CD4-positive, alpha-beta memory T cell (primary cell): ENCODE measurements at regions not wholly inside any gene's neighbourhood (a gene's known extent, or its start where the extent isn't known, plus 50 kb on each side); places are given as distances from the start of the nearest gene placed in this dataset.
A peak's percentile ranks its signal among the peaks of the same experiment; 100 is the strongest.

ENCODE experiments used
- CTCF ChIA-PET: fragments of 350-600 bp; sonication (Branson Sonifier 250); formaldehyde crosslinking; loops from one replicate; lab custom pipeline; 2021; ENCODE audit warnings: inconsistent platforms; ENCODE audit not compliant: partially characterized antibody; lab: Charles Lee
- POLR2A ChIA-PET: fragments of 350-600 bp; sonication (Branson Sonifier 250); formaldehyde crosslinking; loops from one replicate; lab custom pipeline; 2021; ENCODE audit not compliant: partially characterized antibody; lab: Charles Lee
- DNase-seq, 5 donors: peaks; one replicate each; pipeline versions ENCODE4 v3.0.0 to v3.0.0-alpha.2; 2020 to 2022; ENCODE audit warnings: mixed read lengths in 1 of 5
- H3K27ac ChIP-seq: one replicate; pipeline ENCODE4 v1.7.0; 2013; ENCODE audit warnings: low read depth, low read length
- H3K27me3 ChIP-seq: 2 replicates; pipeline ENCODE4 v1.7.0; 2013; ENCODE audit warnings: mild to moderate bottlenecking, low read length, moderate library complexity; ENCODE audit not compliant: insufficient read depth
- H3K36me3 ChIP-seq: 2 replicates; pipeline ENCODE4 v1.7.0; 2013; ENCODE audit warnings: mild to moderate bottlenecking, low read length, moderate library complexity; ENCODE audit not compliant: insufficient read depth
- H3K4me1 ChIP-seq: 2 replicates; pipeline ENCODE4 v1.7.0; 2013; ENCODE audit warnings: mild to moderate bottlenecking, low read length, moderate library complexity; ENCODE audit not compliant: insufficient read depth
- H3K4me3 ChIP-seq, 2 donors: one replicate each; pipeline ENCODE4 v1.7.0; 2013; ENCODE audit warnings: low read length in 2 of 2, mild to moderate bottlenecking in 1 of 2
- H3K9me3 ChIP-seq, 2 donors: one replicate each; pipeline ENCODE4 v1.7.0; 2013; ENCODE audit warnings: low read length in 2 of 2, control low read depth in 1 of 2; ENCODE audit not compliant: control insufficient read depth in 1 of 2
- H3K27ac Mint-ChIP-seq, 7 donors: one replicate each; pipeline ENCODE4 v1.8.0; 2020 to 2021; ENCODE audit warnings: mixed read lengths in 7 of 7, mild to moderate bottlenecking in 6 of 7, inconsistent platforms in 3 of 7, moderate library complexity in 3 of 7
- H3K27me3 Mint-ChIP-seq, 2 donors: one replicate each; pipeline ENCODE4 v1.8.0; 2020 to 2021; ENCODE audit warnings: mixed read lengths in 2 of 2
- H3K36me3 Mint-ChIP-seq, 2 donors: one replicate each; pipeline ENCODE4 v1.8.0; 2020 to 2021; ENCODE audit warnings: mixed read lengths in 2 of 2, inconsistent platforms in 1 of 2, mild to moderate bottlenecking in 1 of 2
- H3K4me1 Mint-ChIP-seq, 4 donors: one replicate each; pipeline ENCODE4 v1.8.0; 2020 to 2021; ENCODE audit warnings: mixed read lengths in 4 of 4, mild to moderate bottlenecking in 1 of 4
- H3K4me3 Mint-ChIP-seq, 8 donors: one replicate each; pipeline ENCODE4 v1.8.0; 2020 to 2021; ENCODE audit warnings: mixed read lengths in 8 of 8, mild to moderate bottlenecking in 7 of 8, moderate library complexity in 6 of 8, inconsistent platforms in 3 of 8
- H3K9me3 Mint-ChIP-seq, 8 donors: one replicate each; pipeline ENCODE4 v1.8.0; 2020 to 2021; ENCODE audit warnings: mixed read lengths in 8 of 8, mild to moderate bottlenecking in 5 of 8, inconsistent platforms in 3 of 8, moderate library complexity in 1 of 8
- intact Hi-C: fragments of 100-400 bp; cut with micrococcal nuclease; formaldehyde crosslinking; loops from one replicate; pipeline ENCODE4 v1.15.1; 2023

DNA sequence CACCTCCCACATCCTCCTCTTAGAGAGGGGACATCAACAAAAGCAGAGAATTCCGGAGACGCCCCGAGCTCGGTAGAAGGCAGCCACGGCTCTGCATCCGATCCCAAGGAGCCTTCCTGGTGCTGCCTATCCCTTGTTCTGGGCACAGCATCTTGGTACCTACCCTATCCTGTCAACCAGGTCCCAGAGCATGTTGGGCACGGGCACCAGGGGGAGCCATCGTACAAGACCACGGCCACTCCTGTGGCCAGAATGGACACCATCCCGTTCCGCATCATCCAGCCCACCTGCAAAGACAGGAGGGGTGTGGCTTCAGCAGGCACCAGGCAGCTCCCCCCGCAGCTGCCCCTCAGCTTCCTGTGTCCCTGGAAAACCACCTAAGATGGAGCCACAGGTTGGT lies 62.7 kb upstream of the ZNF354A start:
- DNase-seq: no peak
- Mint-ChIP-seq H3K4me1 (no peaks in the 10 kb centered on the region), H3K27me3 (peaks cover under 1 to 10% of the 10 kb centered on the region in 2 donors), H3K9me3 (peaks cover 0 to 2% (median 0%) of the 10 kb centered on the region in 8 donors), H3K4me3 (no peak overlapping the region), H3K36me3 (no peaks in the 10 kb centered on the region), H3K27ac (no peak overlapping the region)
- H3K9me3 ChIP-seq: no peaks in the 10 kb centered on the region
- intact Hi-C loops: no loop called here
- CTCF ChIA-PET: no interaction called here
- no peak overlapping the region for H3K4me3 ChIP-seq
- no peaks in the 10 kb centered on the region for H3K27me3 ChIP-seq
- H3K36me3 ChIP-seq: no peaks in the 10 kb centered on the region
- POLR2A ChIA-PET: no interaction called here
- no peak overlapping the region for H3K27ac ChIP-seq
- H3K4me1 ChIP-seq: no peaks in the 10 kb centered on the region

- H3K27ac Mint-ChIP-seq: no peak overlapping the region
Observed at GRCh38 chr5:178791976-178792375, 61.5 kb upstream of the ZNF354A start.

GRCh38 chr5:178790371-178790770 lies 59.9 kb upstream of the ZNF354A start:
- CTCF ChIA-PET: no interaction called here

More at GRCh38 chr5:178791976-178792375, 61.5 kb upstream of the ZNF354A start:
- no peaks in the 10 kb centered on the region for H3K36me3 Mint-ChIP-seq
- ChIA-PET POLR2A (no interaction called here), CTCF (no interaction called here)
- no peaks in the 10 kb centered on the region for H3K4me1 Mint-ChIP-seq
- H3K27me3 Mint-ChIP-seq: peaks cover 1 to 7% of the 10 kb centered on the region in 2 donors
- Histone ChIP-seq H3K4me3 (no peak overlapping the region), H3K9me3 (no peaks in the 10 kb centered on the region), H3K4me1 (no peaks in the 10 kb centered on the region), H3K36me3 (no peaks in the 10 kb centered on the region), H3K27me3 (no peaks in the 10 kb centered on the region), H3K27ac (no peak overlapping the region)
- H3K9me3 Mint-ChIP-seq: peaks cover 0 to 2% (median 0%) of the 10 kb centered on the region in 8 donors
- intact Hi-C loops: no loop called here
- no peak for DNase-seq
- no peak overlapping the region for H3K4me3 Mint-ChIP-seq

DNA sequence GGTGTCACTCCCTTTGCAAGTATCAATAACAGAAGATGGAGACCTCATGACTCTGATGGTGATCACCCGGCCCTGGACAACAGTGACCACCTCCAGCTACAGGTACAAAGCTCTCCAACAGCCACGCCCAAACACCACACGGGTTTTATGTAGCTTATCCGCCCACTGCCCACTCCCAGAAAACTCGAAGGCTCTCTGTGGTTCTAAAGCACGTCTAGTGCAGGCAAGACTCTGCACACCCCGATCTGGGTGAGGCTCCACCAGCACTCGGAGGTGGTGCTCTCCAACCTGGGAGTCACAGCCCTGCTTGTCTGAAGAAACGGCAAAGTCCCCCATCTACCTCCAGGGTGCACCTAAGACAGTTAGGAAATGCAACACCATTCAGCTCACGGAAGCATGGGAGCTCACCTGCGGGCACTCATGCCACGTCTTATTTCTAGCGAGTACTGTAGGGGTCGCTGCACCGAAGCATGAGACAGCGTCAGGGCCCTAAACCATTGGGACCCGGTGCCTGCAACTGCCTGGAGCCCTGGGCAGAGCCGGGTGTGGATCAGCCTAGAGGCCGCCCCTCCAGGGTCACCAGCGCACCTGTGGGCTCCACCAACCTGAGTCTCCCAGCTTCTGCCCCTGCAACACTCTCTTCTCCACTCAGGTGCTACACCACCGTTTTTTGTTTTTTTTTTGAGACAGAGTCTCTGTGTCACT lies 58.1 kb upstream of the ZNF354A start:
- Mint-ChIP-seq H3K4me3 (no peak overlapping the region), H3K27ac (no peak overlapping the region), H3K36me3 (no peaks in the 10 kb centered on the region), H3K27me3 (peaks cover 3 to 7% of the 10 kb centered on the region in 2 donors), H3K9me3 (peaks cover 0 to 2% (median 0%) of the 10 kb centered on the region in 8 donors), H3K4me1 (no peaks in the 10 kb centered on the region)
- Histone ChIP-seq H3K27ac (no peak overlapping the region), H3K9me3 (no peaks in the 10 kb centered on the region), H3K36me3 (no peaks in the 10 kb centered on the region), H3K4me3 (no peak overlapping the region), H3K27me3 (no peaks in the 10 kb centered on the region), H3K4me1 (no peaks in the 10 kb centered on the region)
- DNase-seq: no peak
- ChIA-PET POLR2A (no interaction called here), CTCF (no interaction called here)
- intact Hi-C loops: no loop called here

More at GRCh38 chr5:178790371-178790770, 59.9 kb upstream of the ZNF354A start:
- Mint-ChIP-seq H3K4me1 (no peaks in the 10 kb centered on the region), H3K27me3 (peaks cover 1 to 7% of the 10 kb centered on the region in 2 donors), H3K36me3 (no peaks in the 10 kb centered on the region), H3K4me3 (no peak overlapping the region), H3K9me3 (peaks cover 0 to 2% (median 0%) of the 10 kb centered on the region in 8 donors), H3K27ac (no peak overlapping the region)
- H3K9me3 ChIP-seq: no peaks in the 10 kb centered on the region
- DNase-seq: no peak
- H3K27me3 ChIP-seq: no peaks in the 10 kb centered on the region
- no peaks in the 10 kb centered on the region for H3K4me1 ChIP-seq
- H3K36me3 ChIP-seq: no peaks in the 10 kb centered on the region
- H3K4me3 ChIP-seq: no peak overlapping the region
- POLR2A ChIA-PET: no interaction called here
- H3K27ac ChIP-seq: no peak overlapping the region
- intact Hi-C loops: no loop called here

GRCh38 chr5:178787889-178788288 lies 57.4 kb upstream of the ZNF354A start:
- Histone ChIP-seq H3K27me3 (no peaks in the 10 kb centered on the region), H3K9me3 (no peaks in the 10 kb centered on the region), H3K4me1 (no peaks in the 10 kb centered on the region), H3K4me3 (no peak overlapping the region), H3K36me3 (no peaks in the 10 kb centered on the region), H3K27ac (no peak overlapping the region)
- no peak for DNase-seq
- no peaks in the 10 kb centered on the region for H3K4me1 Mint-ChIP-seq
- intact Hi-C loops: no loop called here
- H3K4me3 Mint-ChIP-seq: no peak overlapping the region
- ChIA-PET POLR2A (no interaction called here), CTCF (no interaction called here)
- no peaks in the 10 kb centered on the region for H3K36me3 Mint-ChIP-seq
- H3K9me3 Mint-ChIP-seq: no peaks in the 10 kb centered on the region
- H3K27me3 Mint-ChIP-seq: peaks cover 3 to 7% of the 10 kb centered on the region in 2 donors
- no peak overlapping the region for H3K27ac Mint-ChIP-seq

GRCh38 chr5:178786859-178787499 lies 56.5 kb upstream of the ZNF354A start:
- peaks cover 3 to 5% of the 10 kb centered on the region in 2 donors for H3K27me3 Mint-ChIP-seq
- DNase-seq: no peak
- Histone ChIP-seq H3K27me3 (no peaks in the 10 kb centered on the region), H3K4me3 (no peak overlapping the region), H3K9me3 (no peaks in the 10 kb centered on the region), H3K36me3 (no peaks in the 10 kb centered on the region), H3K27ac (no peak overlapping the region), H3K4me1 (no peaks in the 10 kb centered on the region)
- H3K9me3 Mint-ChIP-seq: no peaks in the 10 kb centered on the region
- ChIA-PET CTCF (no interaction called here), POLR2A (no interaction called here)
- H3K36me3 Mint-ChIP-seq: no peaks in the 10 kb centered on the region
- no peaks in the 10 kb centered on the region for H3K4me1 Mint-ChIP-seq
- intact Hi-C loops: no loop called here
- H3K4me3 Mint-ChIP-seq: no peak overlapping the region
- H3K27ac Mint-ChIP-seq: peak overlapping the region in 1 of 7 donors; percentile 31

DNA sequence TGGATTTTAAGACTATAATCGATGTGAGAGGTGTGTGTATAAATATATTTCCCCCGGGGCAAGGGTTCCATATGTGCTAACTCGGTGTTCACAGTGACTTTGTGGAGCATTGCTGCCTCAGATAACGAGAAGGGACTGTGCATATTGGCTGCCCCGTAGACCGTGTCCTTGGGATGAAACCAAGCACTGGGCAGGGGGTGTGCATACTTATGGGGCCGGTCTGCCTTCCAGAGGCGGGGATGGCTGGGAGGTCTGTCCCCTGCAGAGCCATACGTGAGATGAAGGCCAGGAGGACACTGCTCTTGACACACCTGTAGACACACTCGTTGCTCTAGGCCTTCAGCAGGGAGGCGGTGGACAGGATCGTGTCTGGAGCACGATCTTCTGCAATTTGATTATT lies 56.0 kb upstream of the ZNF354A start:
- Mint-ChIP-seq H3K4me3 (no peak overlapping the region), H3K9me3 (no peaks in the 10 kb centered on the region), H3K36me3 (no peaks in the 10 kb centered on the region), H3K27me3 (peaks cover 3 to 8% of the 10 kb centered on the region in 2 donors), H3K4me1 (no peaks in the 10 kb centered on the region), H3K27ac (peak overlapping the region in 1 of 7 donors; percentile 31)
- Histone ChIP-seq H3K9me3 (no peaks in the 10 kb centered on the region), H3K4me1 (no peaks in the 10 kb centered on the region), H3K4me3 (no peak overlapping the region), H3K27ac (no peak overlapping the region), H3K27me3 (no peaks in the 10 kb centered on the region), H3K36me3 (no peaks in the 10 kb centered on the region)
- ChIA-PET CTCF (no interaction called here), POLR2A (no interaction called here)
- intact Hi-C loops: no loop called here
- DNase-seq: no peak
